HCEC 1CT (cell line): ENCODE measurements at regions not wholly inside any gene's neighbourhood (a gene's known extent, or its start where the extent isn't known, plus 50 kb on each side); places are given as distances from the start of the nearest gene placed in this dataset.

Experiments
- DNase-seq: peaks from one replicate; pipeline ENCODE4 v3.0.0-alpha.2; 2017

- DNase-seq = no peak
Measured at GRCh38 chr10:4130685-4131084, 345.7 kb upstream of the KLF6 start.

GRCh38 chr10:4129866-4130477 is 345.0 kb upstream of the KLF6 start:
- no peak for DNase-seq

DNA sequence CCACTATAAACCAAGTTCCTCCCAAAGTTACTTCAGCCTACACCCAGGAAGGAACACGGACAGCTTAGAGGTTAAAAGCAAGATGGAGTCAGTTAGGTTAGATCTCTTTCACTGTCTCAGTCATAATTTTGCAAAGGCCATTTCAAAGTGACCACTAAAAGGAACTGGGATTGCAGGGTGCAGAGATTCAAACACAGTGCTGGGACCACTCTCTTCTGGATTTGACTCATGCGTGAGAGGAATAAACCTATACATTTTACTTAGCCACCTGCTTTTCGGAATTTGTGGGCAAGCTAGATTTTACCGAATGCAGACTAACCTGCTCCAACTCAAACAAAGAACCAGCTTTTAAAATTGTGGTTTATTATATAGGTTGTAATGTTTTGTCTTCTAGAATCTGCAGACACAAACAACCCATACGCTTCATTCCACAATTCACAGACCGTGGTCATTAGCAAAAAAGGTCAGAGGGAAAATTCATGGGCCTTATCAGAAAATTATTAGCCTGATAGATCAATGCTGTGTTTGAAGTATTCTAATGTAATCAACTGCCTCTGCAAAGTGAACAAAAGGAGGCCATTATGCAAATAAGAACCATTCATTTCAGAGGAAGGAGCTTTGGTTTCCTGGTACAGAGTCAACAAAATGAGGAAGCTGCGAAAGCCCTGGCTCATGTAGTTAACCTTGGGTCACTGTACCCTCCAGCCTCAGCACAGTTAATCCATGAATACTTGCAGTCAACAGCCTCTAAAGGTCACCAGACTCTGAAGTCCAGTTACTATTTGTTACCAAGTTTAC is 342.7 kb upstream of the KLF6 start:
- DNase-seq = no peak

DNA sequence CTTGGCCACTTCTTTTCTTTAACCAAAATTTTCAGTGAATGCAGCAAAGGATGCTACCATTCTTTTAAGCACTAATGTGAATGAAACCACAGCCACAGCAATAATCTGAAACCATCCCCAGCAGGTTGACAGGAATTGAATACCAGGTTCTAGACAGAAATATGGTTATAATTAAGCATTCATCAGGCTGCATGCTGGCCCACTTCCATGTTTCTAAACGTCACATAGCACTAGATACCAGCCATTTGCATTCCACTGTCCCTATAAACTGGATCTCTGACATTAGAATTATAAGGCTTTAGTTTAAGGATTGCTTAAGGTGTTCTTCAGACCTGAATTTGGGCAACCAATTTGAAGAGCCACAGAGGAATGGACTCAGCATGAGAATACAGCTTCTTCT is 340.8 kb upstream of the KLF6 start:
- no peak for DNase-seq

- DNase-seq = no peak
Measured at GRCh38 chr10:4121502-4122380, 336.7 kb upstream of the KLF6 start.

DNA sequence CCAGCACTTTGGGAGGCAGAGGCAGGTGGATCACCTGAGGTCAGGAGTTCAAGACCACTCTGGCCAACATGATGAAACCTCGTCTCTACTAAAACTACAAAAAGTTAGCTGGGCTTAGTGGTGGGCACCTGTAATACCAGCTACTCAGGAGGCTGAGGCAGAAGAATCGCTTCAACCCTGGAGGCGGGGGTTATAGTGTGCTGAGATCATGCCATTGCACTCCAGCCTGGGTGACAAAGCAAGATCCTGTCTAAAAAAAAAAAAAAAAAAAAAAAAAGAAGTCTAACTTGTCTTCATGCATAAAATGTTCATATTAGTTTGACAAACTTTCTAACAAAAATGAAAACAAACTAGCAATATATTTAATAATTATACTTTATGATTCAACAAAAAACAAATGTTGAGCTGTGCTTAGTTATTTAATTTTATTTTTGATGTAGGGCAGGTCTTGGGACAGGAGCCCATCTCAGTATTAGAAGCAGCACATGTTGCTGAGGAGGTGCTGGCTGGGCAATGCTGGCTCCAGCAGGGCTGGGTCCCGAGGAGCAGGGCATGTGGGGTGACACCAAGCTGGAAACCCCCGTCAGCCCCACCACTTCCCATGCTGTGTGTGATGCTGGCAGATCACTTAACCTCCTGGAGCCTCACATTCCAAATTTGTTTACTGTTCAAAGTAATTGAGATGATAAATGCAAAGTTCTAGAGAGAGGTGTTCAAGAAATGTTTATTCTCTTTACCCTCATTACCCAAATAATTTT is 335.3 kb upstream of the KLF6 start:
- DNase-seq = no peak

DNA sequence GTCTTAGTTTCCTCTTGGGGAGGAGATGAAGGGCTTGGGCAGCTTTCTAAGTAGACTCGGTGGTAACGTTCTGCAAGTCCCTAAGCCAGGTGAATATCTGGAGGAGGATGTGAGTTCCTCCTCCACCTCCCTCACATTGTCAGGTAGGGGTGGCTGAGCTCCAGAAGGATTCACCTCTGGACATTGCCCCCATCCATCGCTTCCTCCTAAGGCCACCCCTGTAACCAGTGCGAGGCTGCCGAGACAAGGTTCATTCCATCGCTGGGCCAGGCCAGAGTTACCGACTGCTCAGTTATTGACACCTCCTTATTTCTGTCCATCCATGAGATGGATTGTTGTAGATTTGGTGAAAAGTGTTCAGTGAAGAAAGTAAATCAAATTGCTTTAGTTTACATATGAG is 334.1 kb upstream of the KLF6 start:
- no peak for DNase-seq

- no peak for DNase-seq
Measured at GRCh38 chr10:4117604-4118003, 332.6 kb upstream of the KLF6 start.

- peak; percentile 57 for DNase-seq
Measured at GRCh38 chr10:4111643-4112042, 326.6 kb upstream of the KLF6 start.

DNA sequence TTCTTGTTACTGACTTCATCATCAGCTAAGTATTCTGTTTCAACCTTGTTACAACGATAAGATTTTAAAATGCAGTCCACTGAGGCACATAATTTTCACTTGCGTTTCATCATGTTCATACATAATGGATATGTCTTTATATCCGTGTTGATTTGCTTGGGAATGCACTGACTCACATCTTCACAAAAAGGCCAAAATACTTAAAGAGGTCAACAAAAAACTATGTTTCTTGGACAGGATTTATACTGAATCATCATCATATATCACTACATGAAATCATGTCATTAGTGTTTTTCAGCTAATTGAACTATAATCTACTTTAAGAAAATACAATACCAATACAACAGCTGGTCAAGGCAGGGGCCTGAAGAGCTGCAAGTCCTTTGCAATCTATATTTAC is 324.5 kb upstream of the KLF6 start:
- DNase-seq = peak; percentile 63

DNA sequence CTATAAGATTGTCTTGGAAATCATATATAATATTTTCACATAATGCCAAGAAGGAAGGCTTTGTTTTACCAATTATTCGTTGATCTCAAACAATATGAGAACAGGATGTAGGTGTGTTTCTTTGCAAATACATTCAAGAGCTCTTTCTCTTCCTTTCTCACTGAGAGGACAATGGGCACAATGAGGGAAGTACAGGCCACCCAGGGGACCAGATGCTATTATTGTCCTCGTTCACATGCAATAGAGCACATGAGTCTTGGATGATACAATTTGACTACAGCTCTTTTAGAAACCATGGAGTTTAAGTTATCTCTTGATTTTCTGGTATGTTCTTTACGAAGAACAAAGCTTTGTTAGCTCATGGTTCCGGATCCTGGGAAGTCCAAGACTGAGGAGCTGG is 323.7 kb upstream of the KLF6 start:
- DNase-seq = no peak

GRCh38 chr10:4107285-4107851 is 322.4 kb upstream of the KLF6 start:
- DNase-seq = no peak

- DNase-seq = no peak
Measured at GRCh38 chr10:4103603-4104002, 318.6 kb upstream of the KLF6 start.

DNA sequence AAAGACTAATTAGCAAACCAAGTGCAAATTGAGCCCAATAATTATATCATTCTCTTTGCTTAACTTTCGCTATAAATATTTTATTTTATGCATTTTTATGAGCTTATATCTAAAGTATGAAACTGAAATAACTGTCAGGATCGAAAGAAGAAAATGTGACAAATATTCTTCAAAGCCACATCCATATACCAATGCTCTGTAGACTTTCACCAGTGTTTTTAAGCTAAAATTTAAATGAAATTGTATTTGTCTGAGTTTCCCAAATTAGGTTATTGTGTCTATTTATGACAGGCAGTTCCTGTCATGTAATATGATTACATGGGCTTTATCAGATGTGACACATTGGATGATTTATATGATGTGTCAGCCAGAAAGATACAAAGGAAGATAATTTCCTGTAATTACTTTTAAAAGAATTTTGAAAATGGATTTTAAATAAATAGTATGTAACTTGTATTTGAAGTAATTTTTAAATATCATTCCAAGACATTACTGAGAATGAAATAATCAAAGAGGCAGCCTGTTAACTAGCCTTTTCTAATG is 317.9 kb upstream of the KLF6 start:
- DNase-seq = no peak

DNA sequence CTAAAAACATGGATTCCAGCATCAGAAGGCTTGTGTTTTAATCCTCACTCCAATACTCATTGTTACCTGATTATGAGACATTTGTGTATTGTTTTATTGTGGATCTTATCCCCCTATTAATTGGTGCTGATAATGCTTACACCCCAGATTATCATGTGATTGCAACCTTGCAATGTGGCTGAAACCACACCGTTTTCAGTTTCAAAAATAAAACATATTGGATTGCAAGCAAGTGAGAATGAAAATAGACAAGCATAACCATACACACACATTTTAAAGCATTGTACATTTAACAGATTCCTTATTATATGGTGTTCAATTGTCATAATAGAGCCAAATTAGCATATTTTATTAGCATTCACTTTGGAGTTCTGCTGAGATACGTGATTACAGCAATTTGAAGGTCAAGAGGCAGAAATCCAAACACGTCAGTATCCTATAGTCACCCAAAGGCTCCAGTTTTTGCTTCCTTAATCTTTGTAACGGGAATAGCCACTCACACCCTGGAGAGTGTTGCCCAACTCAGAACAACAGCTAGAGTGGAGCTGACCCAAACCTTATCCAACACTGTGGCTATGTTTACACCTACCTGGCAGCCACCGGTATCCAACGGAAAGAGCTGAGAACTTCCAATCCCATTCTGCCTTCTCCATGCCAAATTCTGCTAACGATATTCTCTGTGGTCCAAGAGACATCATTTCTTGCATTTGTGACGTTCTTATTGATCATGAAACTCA is 317.1 kb upstream of the KLF6 start:
- no peak for DNase-seq

DNA sequence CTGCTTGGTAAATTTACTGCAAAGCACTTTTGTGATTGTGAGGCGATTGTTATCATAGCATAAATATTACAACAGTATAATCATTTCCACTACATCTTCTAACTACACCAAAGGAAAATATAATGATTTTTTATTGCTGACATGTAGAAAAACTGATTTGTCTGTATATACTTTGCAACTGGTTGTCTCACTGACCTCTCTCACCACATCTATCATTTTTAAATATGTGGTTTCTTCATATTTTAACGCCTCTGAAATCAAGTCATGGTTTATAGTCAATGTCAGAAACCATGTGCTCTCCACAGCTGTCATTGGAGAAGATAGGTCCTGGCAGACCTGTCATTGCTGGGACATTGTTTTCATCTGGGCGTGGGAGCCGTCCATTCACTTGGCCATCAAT is 315.4 kb upstream of the KLF6 start:
- DNase-seq = no peak

DNA sequence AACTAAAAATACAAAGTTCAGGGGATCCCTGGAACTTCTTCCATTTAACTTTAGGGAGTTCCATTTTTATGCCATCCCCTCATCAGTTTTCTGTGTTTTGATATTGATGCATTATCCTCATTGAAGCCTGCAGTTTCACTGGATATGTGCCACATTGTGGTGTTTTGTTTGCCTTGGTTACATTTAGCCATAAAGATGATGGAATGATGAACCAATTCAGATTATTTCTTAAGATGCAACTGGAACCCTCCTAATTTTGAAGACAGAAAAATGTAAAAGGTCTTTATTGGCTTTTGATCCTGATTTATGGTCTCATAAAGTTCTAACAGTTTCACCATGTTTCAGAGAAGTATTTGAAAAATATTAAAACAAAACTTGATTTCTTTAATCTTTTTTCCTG is 314.2 kb upstream of the KLF6 start:
- no peak for DNase-seq

- no peak for DNase-seq
Measured at GRCh38 chr10:4095166-4095917, 310.3 kb upstream of the KLF6 start.

- no peak for DNase-seq
Measured at GRCh38 chr10:4094751-4095150, 309.7 kb upstream of the KLF6 start.

- no peak for DNase-seq
Measured at GRCh38 chr10:4093438-4093837, 308.4 kb upstream of the KLF6 start.
